Astrocyte (in vitro differentiated cells and primary cell): ENCODE measurements at regions not wholly inside any gene's neighbourhood (a gene's known extent, or its start where the extent isn't known, plus 50 kb on each side); places are given as distances from the start of the nearest gene placed in this dataset.
A peak's percentile ranks its signal among the peaks of the same experiment; 100 is the strongest.

ENCODE experiments used
- DNase-seq: peaks from one replicate; pipeline ENCODE4 v3.0.0-alpha.2; 2010; ENCODE audit warnings: low read depth
- FAIRE-seq: peaks from 2 replicates; lab custom pipeline; 2011; peaks lifted over from hg19 to GRCh38; lab: Jason Lieb, UNC
- H2AFZ ChIP-seq: 2 replicates; pipeline ENCODE4 v1.6.0; 2012; ENCODE audit warnings: low read depth, low read length, inconsistent platforms
- H3K27ac ChIP-seq: 2 replicates; pipeline ENCODE4 v1.5.1; 2011; ENCODE audit warnings: low read depth, low read length, inconsistent platforms
- H3K27me3 ChIP-seq: 2 replicates; pipeline ENCODE4 v1.6.0; 2011; ENCODE audit warnings: low read length, inconsistent platforms; ENCODE audit not compliant: insufficient read depth
- H3K36me3 ChIP-seq: 2 replicates; pipeline ENCODE4 v1.5.1; 2011; ENCODE audit warnings: low read length, inconsistent platforms; ENCODE audit not compliant: insufficient read depth
- H3K4me1 ChIP-seq: 2 replicates; pipeline ENCODE4 v1.5.1; 2011; ENCODE audit warnings: low read length, inconsistent platforms; ENCODE audit not compliant: insufficient read depth
- H3K4me2 ChIP-seq: 2 replicates; pipeline ENCODE4 v1.6.0; 2012; ENCODE audit warnings: low read length, inconsistent platforms
- H3K4me3 ChIP-seq: 2 replicates; pipeline ENCODE4 v1.5.1; 2011; ENCODE audit warnings: low read depth, mild to moderate bottlenecking, low read length, inconsistent platforms; ENCODE audit not compliant: insufficient read depth
- H3K79me2 ChIP-seq: 2 replicates; pipeline ENCODE4 v1.6.0; 2012; ENCODE audit warnings: mild to moderate bottlenecking, low read length, inconsistent platforms; ENCODE audit not compliant: insufficient read depth
- H3K9ac ChIP-seq: 2 replicates; pipeline ENCODE4 v1.6.0; 2012; ENCODE audit warnings: mild to moderate bottlenecking, low read length, inconsistent platforms
- H3K9me3 ChIP-seq: 2 replicates; pipeline ENCODE4 v1.5.1; 2012; ENCODE audit warnings: low read depth, mild to moderate bottlenecking, low read length, inconsistent platforms; ENCODE audit not compliant: insufficient read depth
- H4K20me1 ChIP-seq: 2 replicates; pipeline ENCODE4 v1.6.0; 2012; ENCODE audit warnings: low read length, inconsistent platforms; ENCODE audit not compliant: insufficient read depth
- H3K27ac Mint-ChIP-seq: one replicate; pipeline ENCODE4 v1.8.0; 2021; ENCODE audit warnings: mild to moderate bottlenecking, mixed read lengths; ENCODE audit not compliant: unreplicated experiment
- H3K27me3 Mint-ChIP-seq: one replicate; pipeline ENCODE4 v1.8.0; 2021; ENCODE audit warnings: low read depth, mixed read lengths; ENCODE audit not compliant: unreplicated experiment
- H3K36me3 Mint-ChIP-seq: one replicate; pipeline ENCODE4 v1.8.0; 2021; ENCODE audit warnings: low read depth, mixed read lengths; ENCODE audit not compliant: unreplicated experiment
- H3K4me1 Mint-ChIP-seq: one replicate; pipeline ENCODE4 v1.8.0; 2021; ENCODE audit warnings: low read depth, mixed read lengths; ENCODE audit not compliant: unreplicated experiment
- H3K4me3 Mint-ChIP-seq: one replicate; pipeline ENCODE4 v1.8.0; 2021; ENCODE audit warnings: mild to moderate bottlenecking, moderate library complexity, mixed read lengths; ENCODE audit not compliant: unreplicated experiment
- H3K9me3 Mint-ChIP-seq: one replicate; pipeline ENCODE4 v1.8.0; 2021; ENCODE audit warnings: mild to moderate bottlenecking, mixed read lengths; ENCODE audit not compliant: unreplicated experiment
- EZH2 ChIP-seq: IDR thresholded peaks from 2 replicates; pipeline ENCODE4 v1.6.1; 2012; ENCODE audit warnings: mild to moderate bottlenecking, low read length, inconsistent platforms; ENCODE audit not compliant: insufficient read depth
- TF ChIP-seq, protein P1 (sequence below): IDR thresholded peaks from 2 replicates; pipeline ENCODE4 v1.5.1; 2011; ENCODE audit warnings: low read depth, mild to moderate bottlenecking, inconsistent platforms, low read length, moderate library complexity; ENCODE audit not compliant: insufficient read depth

DNA sequence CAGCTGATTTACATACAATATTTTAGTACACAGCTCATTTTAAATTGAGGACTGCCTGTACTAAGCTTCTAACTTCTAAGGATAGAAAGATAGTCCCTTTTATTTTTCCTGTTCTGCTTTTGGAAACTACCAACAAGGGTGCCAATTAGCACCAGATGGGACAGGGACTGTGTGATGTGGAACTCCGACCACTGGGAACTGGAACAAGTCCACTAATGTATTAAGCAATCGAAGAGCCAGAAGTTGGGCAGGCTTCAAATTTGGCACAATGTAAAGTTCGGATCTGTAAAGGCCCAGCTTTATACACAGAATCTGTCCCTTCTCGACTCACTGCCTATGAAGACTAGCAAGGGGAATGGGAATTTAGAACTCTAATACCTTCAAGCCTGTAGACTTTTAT lies 149.3 kb downstream of the ZC3H11B start:
- Histone ChIP-seq H3K27ac (no peak overlapping the region), H3K9ac (no peak overlapping the region), H3K27me3 (no peaks in the 10 kb centered on the region), H4K20me1 (no peaks in the 10 kb centered on the region), H3K4me3 (no peak overlapping the region), H2AFZ (no peak overlapping the region), H3K36me3 (no peaks in the 10 kb centered on the region), H3K9me3 (no peaks in the 10 kb centered on the region), H3K4me2 (no peak overlapping the region), H3K4me1 (no peaks in the 10 kb centered on the region), H3K79me2 (no peaks in the 10 kb centered on the region)
- no peak for FAIRE-seq
- H3K27me3 Mint-ChIP-seq, result no peaks in the 10 kb centered on the region
- H3K27ac Mint-ChIP-seq, result no peak overlapping the region
- H3K4me1 Mint-ChIP-seq, result peaks cover 3% of the 10 kb centered on the region
- no peaks in the 10 kb centered on the region for H3K36me3 Mint-ChIP-seq
- H3K4me3 Mint-ChIP-seq, result no peak overlapping the region
- DNase-seq, result no peak
- peaks cover 2% of the 10 kb centered on the region for H3K9me3 Mint-ChIP-seq
- no peak for TF ChIP-seq EZH2
- TF ChIP-seq, protein P1, sequence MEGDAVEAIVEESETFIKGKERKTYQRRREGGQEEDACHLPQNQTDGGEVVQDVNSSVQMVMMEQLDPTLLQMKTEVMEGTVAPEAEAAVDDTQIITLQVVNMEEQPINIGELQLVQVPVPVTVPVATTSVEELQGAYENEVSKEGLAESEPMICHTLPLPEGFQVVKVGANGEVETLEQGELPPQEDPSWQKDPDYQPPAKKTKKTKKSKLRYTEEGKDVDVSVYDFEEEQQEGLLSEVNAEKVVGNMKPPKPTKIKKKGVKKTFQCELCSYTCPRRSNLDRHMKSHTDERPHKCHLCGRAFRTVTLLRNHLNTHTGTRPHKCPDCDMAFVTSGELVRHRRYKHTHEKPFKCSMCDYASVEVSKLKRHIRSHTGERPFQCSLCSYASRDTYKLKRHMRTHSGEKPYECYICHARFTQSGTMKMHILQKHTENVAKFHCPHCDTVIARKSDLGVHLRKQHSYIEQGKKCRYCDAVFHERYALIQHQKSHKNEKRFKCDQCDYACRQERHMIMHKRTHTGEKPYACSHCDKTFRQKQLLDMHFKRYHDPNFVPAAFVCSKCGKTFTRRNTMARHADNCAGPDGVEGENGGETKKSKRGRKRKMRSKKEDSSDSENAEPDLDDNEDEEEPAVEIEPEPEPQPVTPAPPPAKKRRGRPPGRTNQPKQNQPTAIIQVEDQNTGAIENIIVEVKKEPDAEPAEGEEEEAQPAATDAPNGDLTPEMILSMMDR, result no peak

DNA sequence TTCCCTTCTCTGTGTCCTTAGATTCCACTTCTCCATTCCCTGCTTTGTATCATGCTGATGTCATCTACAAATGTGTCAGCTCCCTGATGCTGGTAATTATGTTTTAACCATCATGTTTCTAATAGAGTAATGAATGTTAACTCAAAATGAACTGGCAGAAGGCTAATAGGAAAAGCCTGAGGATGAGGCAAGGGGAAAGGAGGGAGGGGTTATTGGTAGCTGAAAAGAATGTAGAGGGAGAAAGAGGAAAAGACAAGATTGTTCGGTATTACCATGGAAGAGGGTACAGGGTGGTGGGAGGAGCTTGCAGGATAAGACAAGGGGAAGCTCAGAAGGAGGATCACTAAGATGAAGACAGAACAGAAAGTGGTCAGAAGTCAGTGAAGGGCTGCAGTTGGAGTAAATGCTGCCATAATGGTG lies 150.9 kb downstream of the ZC3H11B start:
- H3K36me3 Mint-ChIP-seq, result no peaks in the 10 kb centered on the region
- H3K27ac Mint-ChIP-seq, result no peak overlapping the region
- Histone ChIP-seq H3K79me2 (no peaks in the 10 kb centered on the region), H3K4me1 (no peaks in the 10 kb centered on the region), H2AFZ (no peak overlapping the region), H3K9me3 (no peaks in the 10 kb centered on the region), H3K36me3 (no peaks in the 10 kb centered on the region), H3K4me2 (no peak overlapping the region), H3K4me3 (no peak overlapping the region), H4K20me1 (no peaks in the 10 kb centered on the region), H3K27ac (no peak overlapping the region), H3K27me3 (no peaks in the 10 kb centered on the region), H3K9ac (no peak overlapping the region)
- H3K9me3 Mint-ChIP-seq, result peaks cover 2% of the 10 kb centered on the region
- H3K4me1 Mint-ChIP-seq, result peaks cover 3% of the 10 kb centered on the region
- H3K27me3 Mint-ChIP-seq, result no peaks in the 10 kb centered on the region
- no peak overlapping the region for H3K4me3 Mint-ChIP-seq
- DNase-seq (no peak), FAIRE-seq (no peak)
- TF ChIP-seq EZH2, result no peak
- TF ChIP-seq, protein P1, result no peak

DNA sequence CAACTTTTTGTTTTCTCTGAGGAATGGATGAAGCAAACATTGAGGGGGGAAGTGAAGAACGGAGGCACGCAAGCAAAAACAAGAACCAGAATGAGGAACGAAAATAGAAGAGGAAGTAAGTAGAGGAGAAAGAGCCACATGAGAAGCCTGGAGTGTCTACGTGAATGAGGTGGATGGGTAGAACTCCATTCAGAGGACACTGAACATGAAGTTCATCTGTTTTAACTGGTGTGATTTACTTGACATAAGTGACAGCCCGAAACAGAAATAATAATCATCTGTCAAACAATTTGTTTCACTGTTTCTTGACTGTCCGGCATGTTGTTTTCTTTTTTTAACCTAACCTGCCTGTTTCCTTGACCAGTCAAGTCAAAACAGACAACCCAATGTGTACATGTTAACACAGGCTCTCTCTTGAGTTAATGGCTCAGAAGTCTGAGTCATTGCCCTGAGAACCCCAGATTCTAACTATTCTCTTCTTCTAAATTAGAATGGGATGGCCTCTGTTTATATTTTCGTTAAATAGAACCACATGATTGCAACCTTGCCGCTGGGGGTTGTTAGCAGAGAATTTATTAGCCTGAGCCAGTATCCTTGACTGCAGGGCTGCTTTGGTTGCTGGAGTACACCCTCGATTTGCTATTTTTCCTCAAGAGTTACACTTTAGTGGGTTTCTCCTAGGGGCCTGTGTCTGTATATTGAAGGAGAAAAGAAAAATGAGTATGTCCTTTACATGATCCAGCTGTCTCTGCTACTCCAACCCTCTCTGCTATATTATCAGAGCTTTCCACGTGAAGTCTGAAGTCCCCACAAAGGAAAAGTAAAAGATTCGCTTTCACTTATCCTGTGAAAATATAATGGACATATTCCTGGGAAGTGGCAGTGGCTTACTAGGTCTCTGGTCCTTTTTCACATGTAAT lies 151.7 kb downstream of the ZC3H11B start:
- TF ChIP-seq EZH2, result no peak
- TF ChIP-seq, protein P1, result no peak
- DNase-seq (peak; percentile 9), FAIRE-seq (no peak)
- Mint-ChIP-seq H3K36me3 (no peaks in the 10 kb centered on the region), H3K27me3 (no peaks in the 10 kb centered on the region), H3K4me1 (peaks cover 3% of the 10 kb centered on the region), H3K27ac (no peak overlapping the region), H3K4me3 (no peak overlapping the region), H3K9me3 (peaks cover 2% of the 10 kb centered on the region)
- H3K4me2 ChIP-seq, result no peak overlapping the region
- no peak overlapping the region for H3K27ac ChIP-seq
- H3K79me2 ChIP-seq, result no peaks in the 10 kb centered on the region
- H3K27me3 ChIP-seq, result no peaks in the 10 kb centered on the region
- H4K20me1 ChIP-seq, result no peaks in the 10 kb centered on the region
- H3K4me1 ChIP-seq, result no peaks in the 10 kb centered on the region
- H3K9me3 ChIP-seq, result no peaks in the 10 kb centered on the region
- no peak overlapping the region for H2AFZ ChIP-seq
- H3K4me3 ChIP-seq, result no peak overlapping the region
- no peak overlapping the region for H3K9ac ChIP-seq
- no peaks in the 10 kb centered on the region for H3K36me3 ChIP-seq
